GM21447 (cell line): ENCODE measurements at regions not wholly inside any gene's neighbourhood (a gene's known extent, or its start where the extent isn't known, plus 50 kb on each side); places are given as distances from the start of the nearest gene placed in this dataset.
"Not testable (repeated sequence)": the region's sequence is repeated elsewhere in the genome, so short reads cannot be mapped to it uniquely, and the experiment has no call there.

Experiments used
- ATAC-seq: cut with Tn5 transposase; IDR thresholded peaks from one replicate; pipeline ENCODE4 v1.9.1; 2021; ENCODE audit not compliant: unreplicated experiment

GRCh38 chr3:98644168-98644567, 50.8 kb upstream of the CPOX start:
- ATAC-seq: no peak

- no peak for ATAC-seq
Measured at GRCh38 chr3:98645039-98645438, 51.6 kb upstream of the CPOX start.

GRCh38 chr3:98646680-98647079, 53.3 kb upstream of the CPOX start:
- no peak for ATAC-seq

GRCh38 chr3:98647197-98647596, 53.8 kb upstream of the CPOX start:
- no peak for ATAC-seq

- ATAC-seq: no peak
Measured at GRCh38 chr3:98650971-98651779, 57.8 kb upstream of the CPOX start.

GRCh38 chr3:98651780-98652077, 58.3 kb upstream of the CPOX start:
- ATAC-seq: no peak

GRCh38 chr3:98655666-98656065, 62.3 kb upstream of the CPOX start:
- no peak for ATAC-seq

GRCh38 chr3:98657457-98657856, 64.0 kb upstream of the CPOX start:
- peak; percentile 95 for ATAC-seq

GRCh38 chr3:98662699-98663098, 69.3 kb upstream of the CPOX start:
- ATAC-seq: no peak

GRCh38 chr3:98670020-98670419, 76.6 kb upstream of the CPOX start:
- no peak for ATAC-seq

GRCh38 chr3:98679986-98680385, 83.2 kb upstream of the ST3GAL6 start:
- ATAC-seq: no peak

GRCh38 chr3:98680723-98681122, 82.4 kb upstream of the ST3GAL6 start:
- ATAC-seq: no peak

- ATAC-seq: no peak
Measured at GRCh38 chr3:98681486-98681885, 81.7 kb upstream of the ST3GAL6 start.

- ATAC-seq: not testable (repeated sequence)
Measured at GRCh38 chr3:98682391-98682790, 80.7 kb upstream of the ST3GAL6 start.

- no peak for ATAC-seq
Measured at GRCh38 chr3:98688363-98688762, 74.8 kb upstream of the ST3GAL6 start.

GRCh38 chr3:98690876-98691275, 72.3 kb upstream of the ST3GAL6 start:
- ATAC-seq: no peak

GRCh38 chr3:98691897-98692296, 71.2 kb upstream of the ST3GAL6 start:
- ATAC-seq: no peak

GRCh38 chr3:98692787-98693473, 70.2 kb upstream of the ST3GAL6 start:
- ATAC-seq: no peak

GRCh38 chr3:98695796-98696195, 67.3 kb upstream of the ST3GAL6 start:
- ATAC-seq: no peak

- not testable (repeated sequence) for ATAC-seq
Measured at GRCh38 chr3:98696296-98696695, 66.8 kb upstream of the ST3GAL6 start.

- no peak for ATAC-seq
Measured at GRCh38 chr3:98697225-98697624, 65.9 kb upstream of the ST3GAL6 start.

- no peak for ATAC-seq
Measured at GRCh38 chr3:98699132-98699531, 64.0 kb upstream of the ST3GAL6 start.
